CD14-positive monocyte (primary cell): ENCODE measurements at regions not wholly inside any gene's neighbourhood (a gene's known extent, or its start where the extent isn't known, plus 50 kb on each side); places are given as distances from the start of the nearest gene placed in this dataset.

Source experiments
- DNase-seq, 3 donors: peaks; one replicate each; pipeline ENCODE4 v3.0.0-alpha.2; 2011 to 2022
- H2AFZ ChIP-seq: 2 replicates; pipeline ENCODE4 v1.6.0; 2012; ENCODE audit warnings: mild to moderate bottlenecking, low read depth, low read length, inconsistent platforms; ENCODE audit not compliant: insufficient read depth, poor library complexity, severe bottlenecking
- H3K27ac ChIP-seq, 2 donors: 1 replicate in 1 of 2; 2 replicates in 1 of 2; pipeline ENCODE4 v1.5.1; 2012 to 2013; ENCODE audit warnings: low read length in 2 of 2, control low read depth in 1 of 2, inconsistent platforms in 1 of 2, low read depth in 1 of 2, mild to moderate bottlenecking in 1 of 2
- H3K27me3 ChIP-seq, 2 donors: one replicate each; pipeline versions ENCODE4 v1.6.0 to v1.6.1; 2011 to 2013; ENCODE audit warnings: low read length in 2 of 2; ENCODE audit not compliant: control insufficient read depth in 2 of 2, insufficient read depth in 2 of 2
- H3K36me3 ChIP-seq, 2 donors: replicated peaks in 1 of 2; 1 replicate in 1 of 2; 2 replicates in 1 of 2; pipeline versions ENCODE4 v1.5.1 to v1.6.1; 2012 to 2013; ENCODE audit warnings: low read length in 2 of 2, control low read depth in 1 of 2, inconsistent platforms in 1 of 2, mild to moderate bottlenecking in 1 of 2; ENCODE audit not compliant: insufficient read depth in 2 of 2, control insufficient read depth in 1 of 2
- H3K4me1 ChIP-seq, 2 donors: 1 replicate in 1 of 2; 2 replicates in 1 of 2; pipeline versions ENCODE4 v1.5.1 to v1.6.1; 2012 to 2013; ENCODE audit warnings: low read length in 2 of 2, control low read depth in 1 of 2, inconsistent platforms in 1 of 2, mild to moderate bottlenecking in 1 of 2, moderate library complexity in 1 of 2; ENCODE audit not compliant: insufficient read depth in 2 of 2, control insufficient read depth in 1 of 2
- H3K4me2 ChIP-seq: replicated peaks from 2 replicates; pipeline ENCODE3; 2012; ENCODE audit warnings: low read length, moderate library complexity, mild to moderate bottlenecking; ENCODE audit not compliant: poor library complexity, severe bottlenecking; ENCODE audit errors: extremely low read depth
- H3K4me3 ChIP-seq, 3 experiments: fragments of 200-600 bp in 1 of 3; sonication (generic) in 1 of 3; replicated peaks in 1 of 3; 1 replicate in 2 of 3; 2 replicates in 1 of 3; pipeline ENCODE4 v1.5.1; 2011 to 2013; ENCODE audit warnings: low read length in 3 of 3, mild to moderate bottlenecking in 3 of 3, control low read depth in 2 of 3, low read depth in 2 of 3, inconsistent platforms in 1 of 3, moderate library complexity in 1 of 3
- H3K79me2 ChIP-seq: 2 replicates; pipeline ENCODE4 v1.6.0; 2012; ENCODE audit warnings: mild to moderate bottlenecking, control low read depth, inconsistent platforms, low read length, moderate library complexity; ENCODE audit not compliant: insufficient read depth
- H3K9ac ChIP-seq: 2 replicates; pipeline ENCODE4 v1.6.0; 2017; ENCODE audit warnings: low read length, mild to moderate bottlenecking; ENCODE audit not compliant: insufficient read depth, poor library complexity, severe bottlenecking
- H3K9me3 ChIP-seq, 2 donors: replicated peaks in 1 of 2; 1 replicate in 1 of 2; 2 replicates in 1 of 2; pipeline versions ENCODE4 v1.5.1 to v1.6.1; 2012 to 2013; ENCODE audit warnings: low read length in 2 of 2, control low read depth in 1 of 2; ENCODE audit not compliant: control insufficient read depth in 1 of 2, insufficient read depth in 1 of 2
- H4K20me1 ChIP-seq: 2 replicates; pipeline ENCODE4 v1.6.0; 2012; ENCODE audit warnings: mild to moderate bottlenecking, low read length, control low read depth, moderate library complexity; ENCODE audit not compliant: insufficient read depth
- H3K27ac Mint-ChIP-seq, 7 donors: one replicate each; pipeline ENCODE4 v1.8.0; 2020; ENCODE audit warnings: mild to moderate bottlenecking in 7 of 7, mixed read lengths in 7 of 7, moderate library complexity in 6 of 7, inconsistent platforms in 2 of 7
- H3K27me3 Mint-ChIP-seq, 3 donors: one replicate each; pipeline ENCODE4 v1.8.0; 2021 to 2022; ENCODE audit warnings: low read depth in 3 of 3, mild to moderate bottlenecking in 3 of 3, mixed read lengths in 3 of 3, moderate library complexity in 3 of 3, inconsistent platforms in 1 of 3
- H3K36me3 Mint-ChIP-seq, 2 donors: one replicate each; pipeline ENCODE4 v1.8.0; 2020; ENCODE audit warnings: mixed read lengths in 2 of 2, inconsistent platforms in 1 of 2, mild to moderate bottlenecking in 1 of 2
- H3K4me1 Mint-ChIP-seq: one replicate; pipeline ENCODE4 v1.8.0; 2020; ENCODE audit warnings: mild to moderate bottlenecking, mixed read lengths
- H3K4me3 Mint-ChIP-seq, 2 donors: one replicate each; pipeline ENCODE4 v1.8.0; 2020; ENCODE audit warnings: mild to moderate bottlenecking in 2 of 2, mixed read lengths in 2 of 2, moderate library complexity in 1 of 2
- H3K9me3 Mint-ChIP-seq, 7 donors: one replicate each; pipeline ENCODE4 v1.8.0; 2020 to 2022; ENCODE audit warnings: mixed read lengths in 7 of 7, mild to moderate bottlenecking in 6 of 7, moderate library complexity in 6 of 7, inconsistent platforms in 2 of 7
- CTCF ChIP-seq: fragments of 200-600 bp; IDR thresholded peaks from one replicate; pipeline ENCODE4 v1.8.0; 2022; ENCODE audit warnings: antibody characterized with exemption, mild to moderate bottlenecking
- WGBS: methylation state at CpG from one replicate; pipeline ENCODE4 v1.1.5; 2013; ENCODE audit warnings: missing lambda C conversion rate; ENCODE audit not compliant: insufficient coverage; 5-methylcytosine and 5-hydroxymethylcytosine counted together
- intact Hi-C, 2 donors: fragments of 100-400 bp; cut with micrococcal nuclease; formaldehyde crosslinking; loops; one replicate each; pipeline versions ENCODE4 v1.15.0 to v1.15.1; 2023

GRCh38 chr18:29074147-29074546 is 897.2 kb upstream of the CDH2 start:
- no peak overlapping the region for H3K27ac ChIP-seq

GRCh38 chr18:29071869-29072268 is 894.9 kb upstream of the CDH2 start:
- no peak overlapping the region for H3K4me2 ChIP-seq
- Mint-ChIP-seq H3K4me1 (peaks cover 4% of the 10 kb centered on the region), H3K9me3 (peaks cover 0 to 2% (median 0%) of the 10 kb centered on the region in 7 donors), H3K36me3 (no peaks in the 10 kb centered on the region), H3K27ac (no peak overlapping the region), H3K4me3 (no peak overlapping the region), H3K27me3 (no peaks in the 10 kb centered on the region)
- no peaks in the 10 kb centered on the region for H3K9me3 ChIP-seq
- H3K9ac ChIP-seq = no peak overlapping the region
- WGBS = 100% methylated on average over 1 of the region's 2 CpGs
- intact Hi-C loops = loop anchor here in 1 of 2 donors (10.0 kb wide), 1 partner anchor 63 kb away; no protein-coding TSS in a partner anchor
- no peaks in the 10 kb centered on the region for H3K36me3 ChIP-seq
- H3K27me3 ChIP-seq = no peaks in the 10 kb centered on the region
- no peak for TF ChIP-seq CTCF
- no peaks in the 10 kb centered on the region for H3K79me2 ChIP-seq
- no peak overlapping the region for H3K4me3 ChIP-seq
- H2AFZ ChIP-seq = no peak overlapping the region
- peaks cover 0 to 5% of the 10 kb centered on the region in 2 donors for H3K4me1 ChIP-seq
- no peak overlapping the region for H3K27ac ChIP-seq
- no peak for DNase-seq
- H4K20me1 ChIP-seq = no peaks in the 10 kb centered on the region

More at GRCh38 chr18:29074147-29074546, 897.2 kb upstream of the CDH2 start:
- intact Hi-C loops = loop anchor here in 1 of 2 donors (10.0 kb wide), 1 partner anchor 61 kb away; no protein-coding TSS in a partner anchor
- Mint-ChIP-seq H3K4me1 (peaks cover 4% of the 10 kb centered on the region), H3K4me3 (no peak overlapping the region), H3K9me3 (peaks cover 0 to 2% (median 0%) of the 10 kb centered on the region in 7 donors), H3K27ac (no peak overlapping the region), H3K27me3 (no peaks in the 10 kb centered on the region), H3K36me3 (no peaks in the 10 kb centered on the region)
- Histone ChIP-seq H3K27me3 (no peaks in the 10 kb centered on the region), H4K20me1 (no peaks in the 10 kb centered on the region), H3K36me3 (no peaks in the 10 kb centered on the region), H3K79me2 (no peaks in the 10 kb centered on the region), H3K4me3 (no peak overlapping the region), H2AFZ (no peak overlapping the region), H3K4me1 (peaks cover 0 to 5% of the 10 kb centered on the region in 2 donors), H3K4me2 (no peak overlapping the region), H3K9ac (no peak overlapping the region), H3K9me3 (no peaks in the 10 kb centered on the region)
- WGBS = no CpG with 5 or more reads among the region's 2 CpGs
- DNase-seq = no peak
- TF ChIP-seq CTCF = no peak
